GM21717 (cell line): ENCODE measurements at regions not wholly inside any gene's neighbourhood (a gene's known extent, or its start where the extent isn't known, plus 50 kb on each side); places are given as distances from the start of the nearest gene placed in this dataset.

ENCODE experiments used
- ATAC-seq: cut with Tn5 transposase; IDR thresholded peaks from one replicate; pipeline ENCODE4 v1.9.1; 2021; ENCODE audit warnings: mild to moderate bottlenecking, moderate library complexity; ENCODE audit not compliant: unreplicated experiment

GRCh38 chr2:181146171-181146570 lies 165.8 kb downstream of the UBE2E3 start:
- ATAC-seq, result no peak

- ATAC-seq, result no peak
These were observed 168.7 kb downstream of the UBE2E3 start for GRCh38 chr2:181149056-181149455.

GRCh38 chr2:181152226-181152625 lies 171.8 kb downstream of the UBE2E3 start:
- no peak for ATAC-seq

GRCh38 chr2:181152701-181153100 lies 172.3 kb downstream of the UBE2E3 start:
- no peak for ATAC-seq

- ATAC-seq, result no peak
These were observed 173.5 kb downstream of the UBE2E3 start for GRCh38 chr2:181153886-181154285.

DNA sequence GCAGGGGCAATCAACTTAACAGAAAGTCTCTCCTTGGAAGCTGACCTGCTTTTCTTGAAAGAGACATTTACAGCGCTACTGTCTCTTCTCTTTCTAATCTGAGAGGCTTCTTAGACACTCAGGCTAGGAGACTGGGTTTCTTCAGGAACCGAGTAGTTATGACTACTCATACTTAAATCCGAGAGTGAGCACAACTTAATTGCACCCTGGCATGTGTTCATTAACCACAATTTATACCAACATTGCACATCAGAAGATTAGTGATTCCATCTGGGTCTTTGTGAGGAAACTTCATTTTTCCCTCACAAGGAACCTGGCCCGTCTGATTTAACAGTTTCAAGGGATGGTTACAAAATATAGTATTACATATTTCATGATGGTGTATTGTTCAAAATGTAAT lies 176.9 kb downstream of the UBE2E3 start:
- ATAC-seq, result no peak

DNA sequence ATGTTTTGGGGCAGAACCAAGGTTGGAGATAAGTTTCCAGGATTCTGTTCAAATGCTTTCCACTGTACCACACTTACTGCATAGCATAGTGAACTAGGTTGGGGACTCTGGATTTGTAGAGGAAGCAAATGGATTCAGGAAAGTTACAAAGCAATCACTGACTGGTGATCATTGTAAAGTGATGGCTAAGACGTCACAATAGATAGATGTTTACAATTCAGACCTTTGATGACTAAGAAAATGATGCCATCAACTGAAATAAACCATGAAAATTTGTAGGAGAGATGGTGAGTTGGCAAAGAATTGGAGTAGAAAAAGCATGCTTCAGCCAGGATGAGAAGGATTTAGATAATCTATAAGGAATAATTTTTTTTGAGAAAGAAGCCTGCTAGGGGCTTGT lies 178.0 kb downstream of the UBE2E3 start:
- no peak for ATAC-seq

GRCh38 chr2:181161615-181162014 lies 181.2 kb downstream of the UBE2E3 start:
- ATAC-seq, result no peak

DNA sequence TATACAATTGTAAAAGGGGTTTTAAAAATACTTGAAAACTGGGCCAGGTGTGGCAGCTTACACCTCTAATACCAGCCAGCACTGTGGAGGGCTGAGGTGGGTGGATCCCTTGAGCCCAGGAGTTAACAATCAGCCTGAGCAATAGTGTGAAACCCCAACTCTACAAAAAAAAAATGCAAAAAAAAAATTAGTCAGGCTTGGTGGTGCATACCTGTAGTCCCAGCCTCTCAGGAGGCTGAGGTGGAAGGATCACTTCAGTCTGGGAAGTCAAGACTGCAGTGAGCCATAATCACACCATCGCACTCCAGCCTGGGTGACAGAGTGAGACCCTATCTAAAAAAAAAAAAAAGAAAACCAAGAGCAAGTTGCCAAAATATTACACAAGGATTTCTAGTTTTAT lies 182.7 kb downstream of the UBE2E3 start:
- no peak for ATAC-seq

DNA sequence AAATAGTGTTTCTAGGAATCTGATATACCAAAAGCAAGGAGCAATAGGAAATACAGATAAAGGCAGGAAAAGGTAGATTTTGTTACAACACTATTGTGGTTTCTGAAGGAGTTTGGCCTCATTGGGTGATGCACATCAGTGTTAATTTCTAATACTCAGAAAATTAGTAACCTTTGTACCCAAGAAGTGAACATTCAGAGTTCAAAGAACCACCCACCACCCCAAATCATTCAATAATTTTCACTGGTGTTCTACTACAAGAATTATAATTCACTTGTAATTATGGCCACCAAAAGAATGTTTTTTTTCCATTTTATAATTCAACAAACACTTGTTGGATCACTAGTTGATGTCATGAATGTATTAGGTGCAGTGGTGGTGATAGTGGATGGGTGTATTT lies 183.3 kb downstream of the UBE2E3 start:
- no peak for ATAC-seq

DNA sequence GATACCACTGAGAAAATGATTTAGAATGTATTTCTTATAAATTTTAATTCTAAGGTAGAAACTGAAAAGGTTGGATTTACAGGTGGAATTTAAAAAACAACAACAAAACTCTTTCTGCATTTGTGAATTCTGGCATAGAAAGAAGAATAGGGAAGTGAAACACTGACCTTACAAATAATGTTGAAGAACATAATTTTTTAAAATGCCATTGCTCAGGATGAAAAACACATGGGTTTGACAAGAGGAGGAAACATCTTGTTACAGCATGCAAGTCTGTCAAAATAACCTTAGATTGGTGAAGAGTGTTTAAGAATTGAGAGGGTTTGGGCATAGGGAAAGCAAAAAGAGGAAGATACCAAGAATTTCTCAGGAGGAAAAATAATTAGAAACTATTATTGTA lies 184.3 kb downstream of the UBE2E3 start:
- ATAC-seq, result peak; percentile 58

DNA sequence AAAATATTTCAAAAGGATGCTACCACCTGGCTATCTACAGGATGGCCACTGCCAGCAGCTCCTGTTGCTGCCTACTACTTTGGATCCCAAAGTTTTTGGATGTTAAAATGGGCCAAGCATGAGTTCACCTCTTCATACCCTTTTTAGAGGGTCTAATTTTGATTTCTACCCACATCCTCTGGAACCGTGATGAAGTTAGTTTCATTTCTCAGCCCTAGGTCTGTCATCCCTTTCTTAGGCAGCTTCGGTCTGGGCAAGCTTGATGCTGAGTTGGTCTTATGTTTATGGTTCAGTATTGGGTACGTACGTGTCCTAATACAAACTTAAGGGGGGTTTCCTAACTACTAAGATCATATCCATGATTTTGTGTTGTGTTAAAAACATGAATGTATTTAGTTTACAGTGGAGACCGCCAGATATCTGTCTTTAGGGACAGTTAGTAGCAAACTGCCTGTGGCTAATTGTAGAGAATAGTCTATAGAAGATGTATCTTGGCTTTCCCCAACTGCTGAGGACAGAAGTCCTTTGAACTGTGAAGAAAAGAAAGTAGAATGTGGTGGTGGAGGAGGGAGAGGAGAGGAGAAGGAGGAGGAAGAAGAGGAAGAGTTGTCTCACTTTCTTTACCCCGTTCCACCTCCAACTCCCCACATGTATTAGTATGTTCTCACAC lies 184.9 kb downstream of the UBE2E3 start:
- ATAC-seq, result peak; percentile 75

DNA sequence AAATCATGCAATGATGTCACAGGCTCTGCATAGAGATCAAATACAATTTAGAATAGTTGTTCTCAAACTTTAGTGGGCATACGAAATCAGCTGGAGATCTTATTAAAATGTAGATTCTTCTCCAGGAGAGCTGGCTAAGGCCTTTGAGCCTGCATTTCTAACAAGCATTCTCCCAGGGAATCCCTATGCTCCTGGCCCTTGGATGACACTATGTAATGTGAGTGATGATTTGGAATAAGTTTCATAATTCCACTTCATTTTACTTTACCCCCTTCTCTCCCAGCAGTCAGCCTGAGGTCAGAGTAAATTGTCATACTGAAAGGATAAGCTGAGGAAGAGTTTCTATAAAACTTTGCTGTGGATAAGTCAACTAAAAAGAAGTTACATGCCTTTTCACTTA lies 189.1 kb downstream of the UBE2E3 start:
- no peak for ATAC-seq

GRCh38 chr2:181170256-181170655 lies 189.9 kb downstream of the UBE2E3 start:
- no peak for ATAC-seq

DNA sequence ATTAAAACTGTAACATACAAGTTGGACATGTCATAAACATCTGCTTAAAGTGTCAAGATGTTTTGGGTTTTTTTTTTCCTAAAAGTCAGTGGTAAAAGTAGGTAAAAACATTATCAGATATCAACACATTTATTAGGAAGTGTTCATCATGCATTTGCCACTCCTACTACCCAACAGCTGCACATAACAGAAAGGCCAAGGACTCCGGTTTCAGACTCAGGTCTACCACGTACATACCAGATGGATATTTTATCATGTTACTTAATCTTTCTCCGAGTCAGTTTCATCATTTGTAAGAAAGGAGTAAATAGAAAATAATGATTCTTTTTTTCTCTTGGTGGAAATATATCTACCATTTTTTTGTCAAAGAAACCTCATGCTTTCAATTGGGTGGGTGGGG lies 192.3 kb downstream of the UBE2E3 start:
- no peak for ATAC-seq

DNA sequence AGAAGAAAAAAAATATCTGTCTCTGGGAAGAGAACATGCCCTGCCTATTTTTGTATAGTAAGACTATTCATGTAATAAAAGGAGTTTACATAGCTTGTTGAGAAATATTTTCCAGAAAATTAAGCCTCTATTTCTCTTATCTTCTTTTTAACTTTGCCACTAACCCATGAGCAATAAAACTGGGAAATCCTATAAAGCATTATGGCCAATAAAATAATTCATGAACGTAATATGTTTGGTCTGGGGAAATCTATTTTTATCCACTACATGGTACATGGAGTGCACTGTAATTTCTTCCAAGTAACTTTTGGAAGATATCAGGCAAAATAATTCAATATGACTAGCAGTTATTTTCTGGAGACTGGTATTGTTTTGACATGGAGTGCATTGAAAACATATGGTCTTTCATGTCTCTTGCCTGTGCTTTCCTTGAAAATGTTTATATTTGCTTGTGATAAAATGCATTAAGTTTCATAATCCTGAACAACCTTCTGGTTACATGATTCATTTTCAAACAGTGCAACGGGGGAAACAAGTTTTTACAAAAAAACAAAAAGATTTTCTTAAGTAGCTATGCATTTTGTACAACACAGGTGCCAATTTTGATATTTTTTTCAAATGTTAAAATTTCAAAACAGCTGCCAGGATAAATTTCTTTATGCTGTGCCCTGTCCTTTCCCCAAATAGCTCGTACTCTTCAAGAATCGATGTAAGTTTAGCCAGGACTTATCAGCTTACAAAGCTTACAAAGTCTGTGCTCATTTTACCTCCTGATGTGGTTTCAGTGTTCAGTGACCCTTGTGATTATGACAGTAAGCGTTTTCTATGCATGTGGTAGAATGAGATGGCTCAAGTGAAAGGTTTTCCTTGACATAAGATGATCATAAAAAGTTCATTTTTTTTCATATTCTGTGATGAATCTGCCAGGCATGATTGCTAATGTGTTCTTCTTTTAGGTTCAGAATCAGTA lies 194.5 kb downstream of the UBE2E3 start:
- ATAC-seq, result no peak

DNA sequence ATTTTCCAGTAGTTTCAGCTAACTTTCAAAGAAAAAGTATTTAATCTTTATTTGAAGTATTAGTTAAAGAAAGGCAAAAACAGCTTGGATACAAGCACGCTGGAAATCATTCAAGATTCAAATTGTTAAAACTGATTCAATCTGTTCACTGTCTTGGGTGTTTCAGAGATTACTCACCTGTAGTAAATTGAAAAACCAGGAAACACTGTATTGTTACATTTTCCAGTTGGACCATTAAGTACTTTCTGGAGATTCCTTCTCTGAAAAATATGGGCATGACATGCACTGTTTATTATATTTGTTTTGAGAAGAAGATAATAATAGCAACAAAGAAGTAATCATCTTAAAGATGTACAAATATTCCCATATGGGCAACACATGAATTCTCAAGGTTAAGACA lies 196.1 kb downstream of the UBE2E3 start:
- ATAC-seq, result no peak

- ATAC-seq, result no peak
These were observed 197.0 kb downstream of the UBE2E3 start for GRCh38 chr2:181177376-181177775.

DNA sequence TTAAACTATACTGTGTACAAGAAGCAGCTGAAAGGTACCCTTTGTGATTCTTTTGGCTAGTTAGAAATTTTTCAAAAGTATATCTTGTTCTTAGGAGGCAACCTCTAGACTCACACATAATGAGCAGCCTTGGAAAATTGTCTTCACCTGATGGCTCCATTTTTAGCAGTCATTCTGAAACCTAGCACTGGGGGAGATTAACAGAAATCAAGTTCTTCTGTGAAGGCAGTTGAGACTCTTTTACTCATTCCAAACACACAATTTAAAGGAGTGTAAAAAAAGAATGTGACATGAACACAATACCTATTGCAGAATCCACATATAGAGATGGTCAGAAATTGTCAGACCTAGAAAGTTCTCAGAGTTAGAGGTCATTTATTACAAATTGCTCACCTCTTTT lies 197.7 kb downstream of the UBE2E3 start:
- ATAC-seq, result peak; percentile 59

DNA sequence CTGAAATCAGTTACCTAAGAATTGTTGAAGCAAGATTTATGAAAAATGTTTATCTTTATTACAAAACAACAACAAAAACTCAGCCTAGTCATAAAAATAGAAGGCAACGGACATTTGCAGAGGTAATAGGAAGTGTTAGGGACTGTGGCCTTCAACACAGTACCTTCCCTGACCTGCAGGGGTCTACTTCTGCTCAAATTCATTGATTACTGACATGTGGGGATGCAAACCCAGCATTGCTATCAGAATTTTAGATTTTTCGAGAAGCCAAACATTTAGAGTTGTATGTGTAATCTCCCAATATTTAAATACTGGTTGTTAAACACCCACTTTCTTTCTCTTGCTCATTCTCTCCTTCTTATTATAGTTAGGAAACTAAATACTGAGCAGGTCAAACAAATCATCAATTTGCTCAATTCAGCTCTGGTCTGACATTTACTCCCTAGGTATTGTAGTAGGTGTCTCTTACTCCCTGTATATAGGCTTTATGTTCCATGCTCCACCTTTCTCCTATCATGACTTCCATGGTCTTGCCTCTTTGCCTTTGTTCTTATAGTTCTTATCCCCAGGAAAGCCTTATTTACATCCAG lies 198.5 kb downstream of the UBE2E3 start:
- ATAC-seq, result no peak

DNA sequence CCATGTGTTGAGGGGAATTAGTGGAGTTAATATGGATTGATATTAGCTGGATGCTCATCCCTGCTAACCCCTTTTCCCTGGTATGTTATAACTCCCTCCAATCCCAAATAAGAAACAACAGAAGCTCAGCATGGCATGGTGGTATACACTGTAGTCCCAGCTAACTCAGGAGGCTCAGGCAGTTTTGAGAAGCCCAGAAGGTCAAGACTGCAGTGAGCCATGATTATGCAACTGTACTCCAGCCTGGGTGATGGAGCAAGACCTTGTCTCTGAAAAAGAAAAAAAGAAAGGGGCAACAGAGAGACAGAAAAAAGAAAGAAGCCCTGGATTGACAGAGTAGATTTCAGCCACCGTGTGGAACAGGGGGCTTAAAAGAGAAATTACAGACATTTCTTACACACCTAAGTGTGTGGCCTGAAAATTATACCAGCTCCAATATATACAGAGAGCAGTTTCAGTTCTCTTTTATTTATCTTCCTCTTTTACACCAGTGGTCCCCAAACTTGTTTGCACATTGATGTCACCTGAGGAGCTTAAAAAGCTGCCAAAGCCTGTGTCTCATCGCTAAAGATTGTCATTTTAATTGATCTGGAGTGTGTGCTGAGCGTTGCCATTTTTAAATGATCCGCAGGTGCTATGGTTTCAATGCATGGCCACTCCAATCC lies 203.6 kb downstream of the UBE2E3 start:
- ATAC-seq, result peak; percentile 99
